IMR-90 (cell line): ENCODE measurements at regions not wholly inside any gene's neighbourhood (a gene's known extent, or its start where the extent isn't known, plus 50 kb on each side); places are given as distances from the start of the nearest gene placed in this dataset.
A peak's percentile ranks its signal among the peaks of the same experiment; 100 is the strongest.

Source experiments
- ATAC-seq: fragments of 200-7000 bp; cut with Tn5 transposase; 2 replicates; pipeline ENCODE4 v1.9.1; 2020; ENCODE audit warnings: low read depth, mild to moderate bottlenecking, moderate library complexity
- BruUV-seq: library from RNA; stranded (reverse); fragments of 400-500 nt; replicated peaks from 2 replicates; lab custom pipeline; 2021; lab: Mats Ljungman, UMichigan
- CTCF ChIA-PET: fragments of 300-600 bp; formaldehyde crosslinking; extraction: SDS; loops from one replicate; lab custom pipeline; 2021; ENCODE audit warnings: antibody characterized with exemption; lab: Yijun Ruan, JAX
- POLR2A ChIA-PET: fragments of 300-600 bp; sonication (Branson Sonifier 250); formaldehyde crosslinking; loops from one replicate; lab custom pipeline; 2022; ENCODE audit warnings: antibody characterized with exemption; ENCODE audit not compliant: unreplicated experiment; lab: Charles Lee
- DNase-seq: peaks from one replicate; pipeline ENCODE4 v3.0.0; 2013
- H2AFZ ChIP-seq: replicated peaks from 2 replicates; pipeline ENCODE3; 2013; ENCODE audit warnings: low read length, mild to moderate bottlenecking; ENCODE audit not compliant: poor library complexity
- H2AK5ac ChIP-seq: 2 replicates; pipeline ENCODE4 v1.6.1; 2013; ENCODE audit warnings: low read depth, low read length, inconsistent platforms
- H2AK9ac ChIP-seq: replicated peaks from 2 replicates; pipeline ENCODE3; 2013; ENCODE audit warnings: mild to moderate bottlenecking, low read depth, low read length, moderate library complexity; ENCODE audit not compliant: poor library complexity
- H2BK120ac ChIP-seq: 2 replicates; pipeline ENCODE4 v1.6.1; 2013; ENCODE audit warnings: low read depth, low read length, inconsistent platforms
- H2BK15ac ChIP-seq: 3 replicates; pipeline ENCODE4 v1.6.1; 2013; ENCODE audit warnings: low read depth, low read length, inconsistent platforms
- H2BK20ac ChIP-seq: 2 replicates; pipeline ENCODE4 v1.6.1; 2013; ENCODE audit warnings: low read depth, mild to moderate bottlenecking, inconsistent platforms, low read length, moderate library complexity
- H2BK5ac ChIP-seq: 2 replicates; pipeline ENCODE4 v1.6.1; 2013; ENCODE audit warnings: mild to moderate bottlenecking, low read depth, low read length, inconsistent platforms; ENCODE audit not compliant: poor library complexity, severe bottlenecking
- H3K14ac ChIP-seq: replicated peaks from 2 replicates; pipeline ENCODE4 v1.6.1; 2013; ENCODE audit warnings: low read depth, low read length, inconsistent platforms
- H3K18ac ChIP-seq: 2 replicates; pipeline ENCODE4 v1.6.1; 2013; ENCODE audit warnings: low read depth, low read length, control low read depth
- H3K23ac ChIP-seq: 2 replicates; pipeline ENCODE4 v1.6.1; 2013; ENCODE audit warnings: low read depth, low read length, inconsistent platforms
- H3K27ac ChIP-seq: 2 replicates; pipeline ENCODE4 v1.5.1; 2013; ENCODE audit warnings: mild to moderate bottlenecking, control low read depth, low read length; ENCODE audit not compliant: insufficient read depth
- H3K27me3 ChIP-seq: 2 replicates; pipeline ENCODE4 v1.6.1; 2013; ENCODE audit warnings: low read length; ENCODE audit not compliant: control insufficient read depth, insufficient read depth
- H3K36me3 ChIP-seq: 2 replicates; pipeline ENCODE4 v1.6.1; 2013; ENCODE audit warnings: low read length, mixed read lengths; ENCODE audit not compliant: control insufficient read depth, insufficient read depth
- H3K4ac ChIP-seq: 2 replicates; pipeline ENCODE4 v1.6.1; 2013; ENCODE audit warnings: low read depth, low read length, inconsistent platforms
- H3K4me1 ChIP-seq: 2 replicates; pipeline ENCODE4 v1.6.1; 2013; ENCODE audit warnings: low read length, mixed read lengths; ENCODE audit not compliant: control insufficient read depth, insufficient read depth
- H3K4me2 ChIP-seq: 2 replicates; pipeline ENCODE4 v1.6.1; 2013; ENCODE audit warnings: low read depth, mild to moderate bottlenecking, control low read depth, low read length, moderate library complexity
- H3K4me3 ChIP-seq: 2 replicates; pipeline ENCODE4 v1.5.1; 2013; ENCODE audit warnings: low read depth, mild to moderate bottlenecking, control low read depth, low read length, moderate library complexity; ENCODE audit not compliant: insufficient read depth
- H3K56ac ChIP-seq: 2 replicates; pipeline ENCODE4 v1.6.1; 2013; ENCODE audit warnings: low read length, inconsistent platforms; ENCODE audit not compliant: insufficient read depth; ENCODE audit errors: extremely low read depth
- H3K79me1 ChIP-seq, 2 experiments: 2 replicates each; pipeline ENCODE4 v1.6.1; 2013; ENCODE audit warnings: low read length in 2 of 2, inconsistent platforms in 1 of 2, low read depth in 1 of 2
- H3K9ac ChIP-seq: 2 replicates; pipeline ENCODE4 v1.6.1; 2013; ENCODE audit warnings: low read depth, low read length, control low read depth
- H3K9me1 ChIP-seq: 2 replicates; pipeline ENCODE4 v1.6.1; 2013; ENCODE audit warnings: low read length, inconsistent platforms; ENCODE audit not compliant: insufficient read depth
- H3K9me3 ChIP-seq: 2 replicates; pipeline ENCODE4 v1.6.1; 2013; ENCODE audit warnings: low read length; ENCODE audit not compliant: control insufficient read depth, insufficient read depth
- H4K20me1 ChIP-seq: 2 replicates; pipeline ENCODE4 v1.6.1; 2013; ENCODE audit warnings: low read length, inconsistent platforms; ENCODE audit not compliant: insufficient read depth
- H4K5ac ChIP-seq: 2 replicates; pipeline ENCODE4 v1.6.1; 2013; ENCODE audit warnings: mild to moderate bottlenecking, low read depth, low read length, control low read depth
- H4K8ac ChIP-seq, 2 experiments: 2 replicates each; pipeline ENCODE4 v1.6.1; 2013; ENCODE audit warnings: low read depth in 2 of 2, low read length in 2 of 2, control low read depth in 1 of 2, inconsistent platforms in 1 of 2
- H4K91ac ChIP-seq: 2 replicates; pipeline ENCODE4 v1.6.1; 2013; ENCODE audit warnings: low read depth, low read length, inconsistent platforms; ENCODE audit not compliant: insufficient read depth
- CHD1 ChIP-seq: IDR thresholded peaks from 2 replicates; pipeline ENCODE4 v1.6.1; 2012; ENCODE audit warnings: low read depth, low read length, improper control_type of control experiment
- MAFK ChIP-seq: IDR thresholded peaks from 2 replicates; pipeline ENCODE4 v1.6.1; 2012; ENCODE audit warnings: low read depth, low read length, improper control_type of control experiment
- MAZ ChIP-seq: IDR thresholded peaks from 2 replicates; pipeline ENCODE4 v1.6.1; 2012; ENCODE audit warnings: low read depth, mild to moderate bottlenecking, low read length, improper control_type of control experiment, moderate library complexity, borderline replicate concordance
- MXI1 ChIP-seq: IDR thresholded peaks from 2 replicates; pipeline ENCODE4 v1.6.1; 2012; ENCODE audit warnings: low read depth, mild to moderate bottlenecking, low read length, moderate library complexity, borderline replicate concordance
- NFE2L2 ChIP-seq: fragments of 150-350 bp; IDR thresholded peaks from 2 replicates; pipeline ENCODE4 v1.6.1; 2016; ENCODE audit warnings: low read depth, mild to moderate bottlenecking, low read length
- POLR2A ChIP-seq: IDR thresholded peaks from 2 replicates; pipeline ENCODE4 v1.6.1; 2012; ENCODE audit warnings: mild to moderate bottlenecking, low read depth, low read length
- RAD21 ChIP-seq: IDR thresholded peaks from 2 replicates; pipeline ENCODE4 v1.6.1; 2012; ENCODE audit warnings: low read length, improper control_type of control experiment
- RFX5 ChIP-seq: IDR thresholded peaks from 2 replicates; pipeline ENCODE4 v1.8.0; 2012; ENCODE audit warnings: low read depth, mild to moderate bottlenecking, low read length, moderate library complexity
- USF2 ChIP-seq: fragments of 150-350 bp; IDR thresholded peaks from 2 replicates; pipeline ENCODE4 v1.6.1; 2017; ENCODE audit warnings: mild to moderate bottlenecking, antibody characterized with exemption, low read length, low read depth
- WGBS, 2 experiments: methylation state at CpG; one replicate each; pipeline versions ENCODE4 v1.1.5 to v1.1.7; 2013; ENCODE audit warnings: missing lambda C conversion rate in 2 of 2; ENCODE audit not compliant: insufficient read length in 1 of 2; ENCODE audit errors: extremely low coverage in 2 of 2; 5-methylcytosine and 5-hydroxymethylcytosine counted together
- dilution Hi-C: fragments of 300-500 bp; cut with HindIII; formaldehyde crosslinking; loops from one replicate; pipeline ENCODE4 v1.14.3; 2018; ENCODE audit warnings: low sequenced_read_pairs; ENCODE audit not compliant: unreplicated experiment
- in situ Hi-C: fragments of 300-500 bp; cut with MboI; formaldehyde crosslinking; loops from 3 replicates; pipeline ENCODE4 v1.14.3; 2019; ENCODE audit warnings: low sequenced_read_pairs, inconsistent platforms, mixed read lengths
- intact Hi-C: fragments of 100-400 bp; cut with micrococcal nuclease; formaldehyde crosslinking; loops from 2 replicates; pipeline ENCODE4 v1.10.0; 2022
- TF ChIP-seq, protein P1 (sequence below): conservative IDR thresholded peaks from 2 replicates; pipeline ENCODE4 v1.5.1; 2012; ENCODE audit warnings: mild to moderate bottlenecking, low read depth, low read length, improper control_type of control experiment

DNA sequence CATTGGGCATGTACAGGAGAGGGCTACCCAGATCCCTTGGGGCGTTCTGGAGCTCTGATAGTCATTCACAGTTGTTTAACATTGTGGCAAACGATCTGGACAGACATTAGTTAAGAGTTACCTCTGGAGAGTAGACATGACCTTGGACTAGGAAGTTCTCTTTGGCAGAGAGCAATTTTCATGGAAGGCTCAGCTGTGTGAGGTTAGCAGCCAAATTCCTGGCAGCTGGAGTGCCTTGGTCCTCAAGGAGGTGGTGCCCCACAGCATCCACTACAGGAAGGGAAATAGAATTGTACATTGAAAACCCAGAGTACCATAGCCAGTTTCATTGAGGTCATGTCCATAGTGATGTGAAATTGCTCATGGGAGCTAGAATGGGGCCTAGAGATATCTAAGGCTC is 82.8 kb downstream of the BLID start:
- no peaks in the 10 kb centered on the region for H4K20me1 ChIP-seq
- no peak overlapping the region for H3K4me2 ChIP-seq
- no peak overlapping the region; the same call in 1 of the 2 replicates for H4K5ac ChIP-seq
- no peak overlapping the region for H3K27ac ChIP-seq
- in situ Hi-C loops = loop anchor here (10.0 kb wide), 1 partner anchor 368 kb away; no protein-coding TSS in a partner anchor
- 0 out of 4 replicates have a peak overlapping the region, but pooled peaks of 1 of the 2 experiments have one; percentile 5 for H4K8ac ChIP-seq
- H3K4me1 ChIP-seq = peaks cover 16% of the 10 kb centered on the region
- H3K4ac ChIP-seq = peak overlapping the region; percentile 37
- H2AK9ac ChIP-seq = no peak overlapping the region
- intact Hi-C loops = loop anchor here (10.0 kb wide), 1 partner anchor 172 kb away; no protein-coding TSS in a partner anchor
- H2BK15ac ChIP-seq = peak overlapping the region; percentile 60; the same call in 1 of the 3 replicates
- H3K56ac ChIP-seq = no peak overlapping the region
- TF ChIP-seq, protein P1, sequence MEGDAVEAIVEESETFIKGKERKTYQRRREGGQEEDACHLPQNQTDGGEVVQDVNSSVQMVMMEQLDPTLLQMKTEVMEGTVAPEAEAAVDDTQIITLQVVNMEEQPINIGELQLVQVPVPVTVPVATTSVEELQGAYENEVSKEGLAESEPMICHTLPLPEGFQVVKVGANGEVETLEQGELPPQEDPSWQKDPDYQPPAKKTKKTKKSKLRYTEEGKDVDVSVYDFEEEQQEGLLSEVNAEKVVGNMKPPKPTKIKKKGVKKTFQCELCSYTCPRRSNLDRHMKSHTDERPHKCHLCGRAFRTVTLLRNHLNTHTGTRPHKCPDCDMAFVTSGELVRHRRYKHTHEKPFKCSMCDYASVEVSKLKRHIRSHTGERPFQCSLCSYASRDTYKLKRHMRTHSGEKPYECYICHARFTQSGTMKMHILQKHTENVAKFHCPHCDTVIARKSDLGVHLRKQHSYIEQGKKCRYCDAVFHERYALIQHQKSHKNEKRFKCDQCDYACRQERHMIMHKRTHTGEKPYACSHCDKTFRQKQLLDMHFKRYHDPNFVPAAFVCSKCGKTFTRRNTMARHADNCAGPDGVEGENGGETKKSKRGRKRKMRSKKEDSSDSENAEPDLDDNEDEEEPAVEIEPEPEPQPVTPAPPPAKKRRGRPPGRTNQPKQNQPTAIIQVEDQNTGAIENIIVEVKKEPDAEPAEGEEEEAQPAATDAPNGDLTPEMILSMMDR = no peak
- no peak for TF ChIP-seq NFE2L2
- TF ChIP-seq USF2 = no peak
- no peak for TF ChIP-seq RFX5
- TF ChIP-seq MAZ = no peak
- no peak for TF ChIP-seq CHD1
- TF ChIP-seq MAFK = no peak
- TF ChIP-seq RAD21 = no peak
- TF ChIP-seq POLR2A = no peak
- no peak for TF ChIP-seq MXI1
- H3K14ac ChIP-seq = peak overlapping the region; percentile 55; the same call in 1 of the 2 replicates
- no peak overlapping the region; the same call in 1 of the 2 replicates for H4K91ac ChIP-seq
- no peak overlapping the region for H3K23ac ChIP-seq
- peaks cover 8% of the 10 kb centered on the region; the same call in 1 of the 2 replicates for H3K9me1 ChIP-seq
- POLR2A ChIA-PET = no interaction called here
- H3K9me3 ChIP-seq = no peaks in the 10 kb centered on the region
- peaks cover 4 to 16% of the 10 kb centered on the region in 2 experiments; a peak in 2 of 4 replicates for H3K79me1 ChIP-seq
- no peak for DNase-seq
- H2BK20ac ChIP-seq = peak overlapping the region; percentile 26
- CTCF ChIA-PET = no interaction called here
- H2AFZ ChIP-seq = no peak overlapping the region
- ATAC-seq = no peak
- WGBS, 2 experiments = no CpG with 5 or more reads among the region's 2 CpGs
- H3K4me3 ChIP-seq = no peak overlapping the region
- BruUV-seq = no TSS peak
- dilution Hi-C loops = no loop called here
- peaks cover 18% of the 10 kb centered on the region for H3K36me3 ChIP-seq
- H2BK120ac ChIP-seq = peak overlapping the region; percentile 24; the same call in 1 of the 2 replicates
- H2BK5ac ChIP-seq = no peak overlapping the region
- no peaks in the 10 kb centered on the region for H3K27me3 ChIP-seq
- H2AK5ac ChIP-seq = 0 out of 2 replicates have a peak overlapping the region, but pooled peaks have one; percentile 20
- no peak overlapping the region for H3K9ac ChIP-seq
- H3K18ac ChIP-seq = peak overlapping the region; percentile 64; the same call in 1 of the 2 replicates
